ENCODE measurements at regions not wholly inside any gene's neighbourhood (a gene's known extent, or its start where the extent isn't known, plus 50 kb on each side); places are given as distances from the start of the nearest gene placed in this dataset.

- no peak for TF ChIP-seq CTCF (IDR thresholded peaks at IDR 0.05)
- TF ChIP-seq POLR2A (IDR thresholded peaks at IDR 0.05), result no peak
These were observed 150.2 kb upstream of the SUCLG2 start for GRCh38 chr3:67804578-67804977.

All from vagina (tissue), 2 donors.